ENCODE measurements at regions not wholly inside any gene's neighbourhood (a gene's known extent, or its start where the extent isn't known, plus 50 kb on each side); places are given as distances from the start of the nearest gene placed in this dataset.

GRCh38 chr9:80521151-80521550 is 949.4 kb downstream of the TLE4 start:
- Histone ChIP-seq H3K4me3 (no peak overlapping the region), H3K9me3 (replicated peaks in 1 of 3) (no peaks in the 10 kb centered on the region), H3K27me3 (no peaks in the 10 kb centered on the region), H3K27ac (no peak overlapping the region), H3K36me3 (replicated peaks in 1 of 2) (no peaks in the 10 kb centered on the region), H3K4me1 (replicated peaks in 1 of 2) (no peaks in the 10 kb centered on the region)
- DNase-seq, result no peak
- intact Hi-C loops (cut with DNase I), result no loop called here
- TF ChIP-seq POLR2A (IDR thresholded peaks at IDR 0.05) (no peak), CTCF (IDR thresholded peaks at IDR 0.05) (no peak)
- 77 to 81% (median 78%) methylated on average over 3 of the region's 3 CpGs for WGBS, 4 donors

- intact Hi-C loops (cut with DNase I), result no loop called here
- Histone ChIP-seq H3K4me3 (no peak overlapping the region), H3K4me1 (replicated peaks in 1 of 2) (no peaks in the 10 kb centered on the region), H3K9me3 (replicated peaks in 1 of 3) (no peaks in the 10 kb centered on the region), H3K27ac (no peak overlapping the region), H3K36me3 (replicated peaks in 1 of 2) (no peaks in the 10 kb centered on the region), H3K27me3 (no peaks in the 10 kb centered on the region)
- DNase-seq, result no peak
- TF ChIP-seq POLR2A (IDR thresholded peaks at IDR 0.05), result no peak
- 75 to 92% (median 84%) methylated on average over 4 of the region's 4 CpGs for WGBS, 4 donors
Observed at GRCh38 chr9:80520231-80520630, 948.5 kb downstream of the TLE4 start.

- no peak for TF ChIP-seq POLR2A (IDR thresholded peaks at IDR 0.05)
- no peak for TF ChIP-seq CTCF (IDR thresholded peaks at IDR 0.05)
- Histone ChIP-seq H3K9me3 (replicated peaks in 1 of 3) (no peaks in the 10 kb centered on the region), H3K36me3 (replicated peaks in 1 of 2) (no peaks in the 10 kb centered on the region), H3K27ac (no peak overlapping the region), H3K4me1 (replicated peaks in 1 of 2) (no peaks in the 10 kb centered on the region), H3K27me3 (no peaks in the 10 kb centered on the region), H3K4me3 (no peak overlapping the region)
- 82 to 96% (median 87%) methylated on average over 3 of the region's 3 CpGs for WGBS, 4 donors
- no peak for DNase-seq
- intact Hi-C loops (cut with DNase I), result no loop called here
Observed at GRCh38 chr9:80518441-80518840, 946.7 kb downstream of the TLE4 start.

GRCh38 chr9:80516679-80517078 is 944.9 kb downstream of the TLE4 start:
- intact Hi-C loops (cut with DNase I), result no loop called here
- no peaks in the 10 kb centered on the region for H3K36me3 ChIP-seq (replicated peaks in 1 of 2)
- H3K27ac ChIP-seq, result no peak overlapping the region
- no peak overlapping the region for H3K4me3 ChIP-seq
- no peak for DNase-seq
- 73 to 82% (median 77%) methylated on average over 3 of the region's 3 CpGs for WGBS, 4 donors
- H3K27me3 ChIP-seq, result no peaks in the 10 kb centered on the region
- H3K9me3 ChIP-seq (replicated peaks in 1 of 3), result no peaks in the 10 kb centered on the region
- no peaks in the 10 kb centered on the region for H3K4me1 ChIP-seq (replicated peaks in 1 of 2)
- TF ChIP-seq CTCF (IDR thresholded peaks at IDR 0.05) (no peak), POLR2A (IDR thresholded peaks at IDR 0.05) (no peak)

- Histone ChIP-seq H3K27ac (no peak overlapping the region), H3K4me1 (replicated peaks in 1 of 2) (no peaks in the 10 kb centered on the region), H3K9me3 (replicated peaks in 1 of 3) (no peaks in the 10 kb centered on the region), H3K36me3 (replicated peaks in 1 of 2) (no peaks in the 10 kb centered on the region), H3K4me3 (no peak overlapping the region), H3K27me3 (no peaks in the 10 kb centered on the region)
- no peak for DNase-seq
- 47 to 66% (median 60%) methylated on average over 1 of the region's 1 CpG for WGBS, 4 donors
- intact Hi-C loops (cut with DNase I), result no loop called here
- TF ChIP-seq POLR2A (IDR thresholded peaks at IDR 0.05) (no peak), CTCF (IDR thresholded peaks at IDR 0.05) (no peak)
Observed at GRCh38 chr9:80509358-80509757, 937.6 kb downstream of the TLE4 start.

All from adrenal gland (tissue), 9 donors.